HUES64 (cell line): ENCODE measurements at regions not wholly inside any gene's neighbourhood (a gene's known extent, or its start where the extent isn't known, plus 50 kb on each side); places are given as distances from the start of the nearest gene placed in this dataset.
"Not testable (repeated sequence)": the region's sequence is repeated elsewhere in the genome, so short reads cannot be mapped to it uniquely, and the experiment has no call there.

Experiments used
- H3K27ac ChIP-seq: 2 replicates; pipeline ENCODE4 v1.7.0; 2013; ENCODE audit warnings: low read depth, low read length, inconsistent platforms
- H3K27me3 ChIP-seq: 2 replicates; pipeline ENCODE4 v1.6.1; 2013; ENCODE audit warnings: mild to moderate bottlenecking, low read length; ENCODE audit not compliant: insufficient read depth
- H3K36me3 ChIP-seq: 2 replicates; pipeline ENCODE4 v1.6.1; 2013; ENCODE audit warnings: mild to moderate bottlenecking, low read length; ENCODE audit not compliant: insufficient read depth
- H3K4me1 ChIP-seq: 2 replicates; pipeline ENCODE4 v1.6.1; 2013; ENCODE audit warnings: mild to moderate bottlenecking, low read length, moderate library complexity; ENCODE audit not compliant: insufficient read depth
- H3K4me3 ChIP-seq: 2 replicates; pipeline ENCODE4 v1.5.1; 2013; ENCODE audit warnings: mild to moderate bottlenecking, low read length, moderate library complexity
- H3K9ac ChIP-seq: 2 replicates; pipeline ENCODE4 v1.6.1; 2013; ENCODE audit warnings: mild to moderate bottlenecking, low read depth, low read length
- H3K9me3 ChIP-seq: 2 replicates; pipeline ENCODE4 v1.6.1; 2013; ENCODE audit warnings: low read depth, low read length; ENCODE audit not compliant: insufficient read depth
- WGBS: fragments of 150-250, 120-280 bp; methylation state at CpG from one replicate; pipeline ENCODE4 v1.1.7; 2013; ENCODE audit warnings: missing lambda C conversion rate; 5-methylcytosine and 5-hydroxymethylcytosine counted together

GRCh38 chr2:114345246-114345645 is 97.2 kb upstream of the DPP10 start:
- H3K27ac ChIP-seq = no peak overlapping the region
- H3K9me3 ChIP-seq = no peaks in the 10 kb centered on the region

DNA sequence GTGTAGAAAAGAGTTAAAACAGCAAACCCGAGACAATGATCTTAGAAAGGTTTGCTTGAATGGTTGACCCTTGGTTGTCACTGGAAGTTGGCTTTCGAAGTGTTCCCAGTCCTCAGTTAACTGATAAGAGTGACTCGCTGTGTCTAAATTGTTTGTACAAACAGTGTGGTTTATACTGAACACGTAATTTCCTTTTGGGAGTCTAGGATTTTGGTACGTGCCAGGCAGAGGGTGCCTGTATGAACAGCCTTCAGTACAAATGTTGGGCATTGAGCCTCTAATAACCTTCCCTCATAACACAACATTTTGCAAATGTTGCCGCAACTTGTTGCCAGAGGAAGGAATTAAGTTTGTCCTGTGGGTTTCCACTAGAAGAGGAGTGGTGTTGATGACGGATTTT is 95.8 kb upstream of the DPP10 start:
- Histone ChIP-seq H3K4me3 (no peak overlapping the region), H3K4me1 (no peaks in the 10 kb centered on the region), H3K36me3 (no peaks in the 10 kb centered on the region), H3K9me3 (no peaks in the 10 kb centered on the region), H3K27me3 (no peaks in the 10 kb centered on the region), H3K27ac (no peak overlapping the region), H3K9ac (no peak overlapping the region)
- WGBS = 96% methylated on average over 7 of the region's 7 CpGs

More at GRCh38 chr2:114345246-114345645, 97.2 kb upstream of the DPP10 start:
- Histone ChIP-seq H3K27me3 (no peaks in the 10 kb centered on the region), H3K9ac (no peak overlapping the region), H3K4me1 (no peaks in the 10 kb centered on the region), H3K4me3 (no peak overlapping the region), H3K36me3 (no peaks in the 10 kb centered on the region)

- no peak overlapping the region for H3K4me3 ChIP-seq
- no peaks in the 10 kb centered on the region for H3K4me1 ChIP-seq
- H3K27ac ChIP-seq = no peak overlapping the region
- H3K9ac ChIP-seq = no peak overlapping the region
- H3K9me3 ChIP-seq = no peaks in the 10 kb centered on the region
- no peaks in the 10 kb centered on the region for H3K27me3 ChIP-seq
- WGBS = 94% methylated on average over 3 of the region's 3 CpGs
- H3K36me3 ChIP-seq = no peaks in the 10 kb centered on the region
These were observed 92.2 kb upstream of the DPP10 start for GRCh38 chr2:114350186-114350725.

GRCh38 chr2:114352988-114353387 is 89.5 kb upstream of the DPP10 start:
- WGBS = 97% methylated on average over 1 of the region's 1 CpG

GRCh38 chr2:114354199-114354598 is 88.2 kb upstream of the DPP10 start:
- Histone ChIP-seq H3K36me3 (no peaks in the 10 kb centered on the region), H3K27ac (no peak overlapping the region), H3K4me3 (no peak overlapping the region), H3K27me3 (no peaks in the 10 kb centered on the region), H3K4me1 (no peaks in the 10 kb centered on the region), H3K9ac (no peak overlapping the region), H3K9me3 (no peaks in the 10 kb centered on the region)
- 100% methylated on average over 1 of the region's 2 CpGs for WGBS

More at GRCh38 chr2:114352988-114353387, 89.5 kb upstream of the DPP10 start:
- no peak overlapping the region for H3K9ac ChIP-seq
- H3K4me1 ChIP-seq = no peaks in the 10 kb centered on the region
- no peak overlapping the region for H3K4me3 ChIP-seq
- H3K36me3 ChIP-seq = no peaks in the 10 kb centered on the region
- no peaks in the 10 kb centered on the region for H3K27me3 ChIP-seq
- H3K9me3 ChIP-seq = no peaks in the 10 kb centered on the region
- H3K27ac ChIP-seq = no peak overlapping the region

- no peak overlapping the region for H3K4me3 ChIP-seq
- no CpG with 5 or more reads among the region's 2 CpGs for WGBS
- no peaks in the 10 kb centered on the region for H3K4me1 ChIP-seq
These were observed 73.7 kb upstream of the DPP10 start for GRCh38 chr2:114368705-114369104.

DNA sequence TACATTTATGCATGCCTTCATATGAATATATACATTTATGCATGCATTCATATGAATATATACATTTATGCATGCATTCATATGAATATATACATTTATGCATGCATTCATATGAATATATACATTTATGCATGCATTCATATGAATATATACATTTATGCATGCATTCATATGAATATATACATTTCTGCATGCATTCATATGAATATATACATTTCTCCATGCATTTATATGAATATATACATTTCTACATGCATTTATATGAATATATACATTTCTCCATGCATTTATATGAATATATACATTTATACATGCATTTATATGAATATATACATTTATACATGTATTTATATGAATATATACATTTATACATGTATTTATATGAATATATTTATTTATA is 70.7 kb upstream of the DPP10 start:
- not testable (repeated sequence) for H3K27me3 ChIP-seq, H3K4me3 ChIP-seq

More at GRCh38 chr2:114368705-114369104, 73.7 kb upstream of the DPP10 start:
- H3K9me3 ChIP-seq = peaks cover 31% of the 10 kb centered on the region
- H3K27ac ChIP-seq = no peak overlapping the region
- H3K27me3 ChIP-seq = no peaks in the 10 kb centered on the region
- H3K9ac ChIP-seq = no peak overlapping the region
- H3K36me3 ChIP-seq = no peaks in the 10 kb centered on the region

GRCh38 chr2:114373591-114373990 is 68.8 kb upstream of the DPP10 start:
- no peaks in the 10 kb centered on the region for H3K36me3 ChIP-seq
- no peak overlapping the region for H3K9ac ChIP-seq
- no peak overlapping the region for H3K27ac ChIP-seq
- H3K4me1 ChIP-seq = no peaks in the 10 kb centered on the region
- H3K27me3 ChIP-seq = no peaks in the 10 kb centered on the region
- peaks cover 19% of the 10 kb centered on the region for H3K9me3 ChIP-seq
- no peak overlapping the region for H3K4me3 ChIP-seq

More for the DNA sequence above, 70.7 kb upstream of the DPP10 start:
- peaks cover 28% of the 10 kb centered on the region for H3K9me3 ChIP-seq
- H3K9ac ChIP-seq, H3K4me1 ChIP-seq, H3K27ac ChIP-seq, H3K36me3 ChIP-seq: not testable (repeated sequence)

- no peaks in the 10 kb centered on the region for H3K36me3 ChIP-seq
- no peak overlapping the region for H3K4me3 ChIP-seq
- no peak overlapping the region for H3K9ac ChIP-seq
- WGBS = 96% methylated on average over 4 of the region's 4 CpGs
- H3K27me3 ChIP-seq = no peaks in the 10 kb centered on the region
- peaks cover 7% of the 10 kb centered on the region; the same call in 1 of the 2 replicates for H3K4me1 ChIP-seq
- no peaks in the 10 kb centered on the region for H3K9me3 ChIP-seq
- no peak overlapping the region for H3K27ac ChIP-seq
These were observed 58.0 kb upstream of the DPP10 start for GRCh38 chr2:114384441-114384840.

GRCh38 chr2:114389021-114389420 is 53.4 kb upstream of the DPP10 start:
- Histone ChIP-seq H3K27me3 (no peaks in the 10 kb centered on the region), H3K27ac (no peak overlapping the region), H3K9me3 (no peaks in the 10 kb centered on the region), H3K36me3 (no peaks in the 10 kb centered on the region), H3K9ac (no peak overlapping the region), H3K4me3 (no peak overlapping the region), H3K4me1 (peaks cover 7% of the 10 kb centered on the region; the same call in 1 of the 2 replicates)
- 92% methylated on average over 4 of the region's 4 CpGs for WGBS
